T-helper 22 cell (primary cell): ENCODE measurements at regions not wholly inside any gene's neighbourhood (a gene's known extent, or its start where the extent isn't known, plus 50 kb on each side); places are given as distances from the start of the nearest gene placed in this dataset.

Experiments used
- DNase-seq: peaks from one replicate; pipeline ENCODE4 v3.0.0-alpha.2; 2020; ENCODE audit warnings: low read depth

DNA sequence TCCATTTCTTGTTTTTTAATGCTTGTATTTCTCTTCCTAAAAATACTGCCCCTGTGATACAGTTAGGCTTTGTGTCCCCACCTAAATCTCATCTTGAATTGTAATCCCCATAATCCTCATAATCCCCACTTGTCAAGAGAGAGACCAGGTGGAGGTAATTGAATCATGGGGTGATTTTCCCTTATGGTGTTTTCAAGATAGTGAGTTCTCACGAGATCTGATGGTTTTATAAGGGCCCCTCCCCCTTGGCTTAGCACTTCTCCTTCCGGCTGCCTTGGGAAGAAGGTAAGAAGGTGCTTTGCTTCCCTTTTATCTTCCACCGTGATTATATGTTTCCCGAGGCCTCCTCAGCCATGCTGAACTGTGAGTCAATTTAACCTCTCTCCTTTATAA lies 227.4 kb downstream of the MAN2A1 start:
- no peak for DNase-seq

DNA sequence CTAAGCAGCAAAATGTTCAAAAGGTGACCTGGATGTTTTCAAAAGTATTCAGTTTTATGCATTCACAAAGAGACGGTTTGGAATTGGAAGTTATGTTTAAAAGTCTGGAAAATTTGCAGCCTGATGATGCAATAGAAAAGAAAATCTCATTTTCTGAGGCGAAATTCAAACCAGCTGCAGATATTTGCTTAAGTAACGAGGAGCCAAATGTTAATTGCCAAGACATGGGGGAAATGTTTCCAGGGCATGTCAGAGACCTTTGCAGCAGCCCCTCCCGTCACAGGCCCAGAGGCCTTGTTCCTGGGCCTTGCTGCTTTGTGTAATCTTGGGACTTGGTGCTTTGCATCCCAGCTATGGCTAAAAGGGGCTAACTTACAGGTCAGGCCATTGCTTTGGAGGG lies 228.2 kb downstream of the MAN2A1 start:
- DNase-seq, result no peak

DNA sequence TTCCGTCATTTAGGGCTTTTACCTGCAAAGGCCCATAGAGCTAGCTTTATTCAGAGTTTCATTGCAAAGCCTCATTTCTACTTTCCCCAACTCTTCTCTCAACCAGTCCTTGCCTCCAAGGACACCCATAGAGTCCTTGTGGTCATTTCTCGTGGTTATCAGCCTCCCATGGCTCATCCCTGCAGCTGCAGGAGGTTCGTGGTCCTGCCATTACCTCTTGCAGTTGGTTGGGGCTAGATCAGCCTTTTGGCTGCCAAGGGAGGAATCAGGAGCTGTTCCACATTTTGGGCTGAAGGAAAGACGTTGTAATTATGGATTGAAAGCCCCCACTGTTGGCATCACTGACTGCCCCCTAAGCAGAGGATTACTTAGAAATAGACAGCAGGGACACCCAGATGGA lies 231.0 kb downstream of the MAN2A1 start:
- no peak for DNase-seq

DNA sequence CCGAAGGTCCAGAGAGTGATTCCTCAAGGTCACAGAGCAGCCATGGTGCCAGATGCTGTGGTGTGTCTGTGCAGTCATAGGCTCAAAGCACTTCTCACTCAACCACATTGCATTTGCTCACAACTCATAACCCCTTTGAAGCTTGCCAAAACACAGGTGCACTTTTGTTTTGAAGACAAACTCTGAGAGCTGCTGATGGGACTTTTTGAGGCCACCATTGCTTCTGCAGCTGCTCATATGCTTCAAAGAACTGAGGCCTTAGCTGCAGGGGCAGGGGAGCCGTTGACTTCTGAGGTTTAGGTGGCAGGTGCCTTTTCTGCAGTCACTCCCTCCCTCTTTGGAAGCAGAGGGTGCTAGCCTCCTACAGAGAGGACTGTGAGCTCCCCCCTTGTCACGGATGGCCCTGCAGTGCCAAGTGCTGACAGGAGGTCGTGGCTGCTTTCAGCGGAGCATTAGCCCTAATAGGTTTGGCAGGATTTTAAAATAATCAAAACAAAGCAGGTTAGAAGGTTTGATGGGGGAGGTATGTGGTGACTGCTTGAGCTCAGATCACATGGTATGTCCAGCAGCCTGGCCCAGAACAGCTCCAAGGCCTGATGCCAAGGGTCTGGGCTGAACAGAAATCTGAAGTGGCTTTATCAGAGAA lies 232.1 kb downstream of the MAN2A1 start:
- peak; percentile 11 for DNase-seq

DNA sequence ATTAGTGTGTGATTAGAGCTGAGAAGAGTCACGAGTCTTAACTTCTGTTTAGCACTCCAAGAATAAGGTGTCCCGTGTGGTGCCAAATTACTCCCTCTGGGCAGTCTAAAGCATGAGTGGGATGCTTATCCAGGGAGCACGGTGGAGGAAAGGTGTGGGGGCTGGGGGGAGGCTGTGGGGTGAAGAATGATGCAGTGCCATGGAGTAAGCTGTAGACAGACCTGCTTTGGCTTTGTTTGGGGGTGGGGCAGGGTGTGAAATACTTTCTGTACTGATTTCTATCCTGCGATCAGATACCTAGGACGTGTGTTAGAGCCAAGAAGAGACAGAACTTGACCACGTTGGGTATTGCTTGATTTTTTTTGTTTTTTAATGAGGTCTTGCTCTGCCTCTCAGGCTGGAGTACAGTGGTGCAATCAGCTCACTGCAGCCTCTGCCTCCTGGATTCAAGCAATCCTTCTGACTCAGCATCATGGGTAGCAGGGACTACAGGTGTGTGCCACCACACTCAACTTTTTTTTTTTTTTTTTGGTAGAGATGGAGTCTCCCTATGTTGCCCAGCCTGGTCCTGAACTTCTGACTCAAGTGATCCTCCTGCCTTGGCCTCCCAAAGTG lies 232.8 kb downstream of the MAN2A1 start:
- DNase-seq, result no peak

DNA sequence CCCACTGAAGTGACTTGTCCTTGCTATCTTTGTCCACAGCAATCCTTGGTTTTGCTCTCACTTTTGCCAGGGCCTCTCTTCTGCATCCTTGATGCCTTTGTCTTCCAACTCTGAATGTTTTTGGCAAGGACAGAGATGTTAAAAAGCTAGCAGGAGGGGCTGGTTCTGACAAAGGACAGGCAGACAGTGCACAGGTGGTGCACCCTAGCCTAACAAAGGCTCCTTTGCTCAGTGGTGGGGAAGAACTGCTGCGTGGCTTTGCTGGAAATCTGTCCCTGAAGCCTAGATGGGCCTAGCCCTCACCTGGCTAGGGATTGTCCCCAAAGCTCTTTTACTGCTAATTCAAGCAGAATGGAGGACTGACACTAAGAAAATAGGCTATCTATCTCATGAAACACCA lies 233.5 kb downstream of the MAN2A1 start:
- no peak for DNase-seq

DNA sequence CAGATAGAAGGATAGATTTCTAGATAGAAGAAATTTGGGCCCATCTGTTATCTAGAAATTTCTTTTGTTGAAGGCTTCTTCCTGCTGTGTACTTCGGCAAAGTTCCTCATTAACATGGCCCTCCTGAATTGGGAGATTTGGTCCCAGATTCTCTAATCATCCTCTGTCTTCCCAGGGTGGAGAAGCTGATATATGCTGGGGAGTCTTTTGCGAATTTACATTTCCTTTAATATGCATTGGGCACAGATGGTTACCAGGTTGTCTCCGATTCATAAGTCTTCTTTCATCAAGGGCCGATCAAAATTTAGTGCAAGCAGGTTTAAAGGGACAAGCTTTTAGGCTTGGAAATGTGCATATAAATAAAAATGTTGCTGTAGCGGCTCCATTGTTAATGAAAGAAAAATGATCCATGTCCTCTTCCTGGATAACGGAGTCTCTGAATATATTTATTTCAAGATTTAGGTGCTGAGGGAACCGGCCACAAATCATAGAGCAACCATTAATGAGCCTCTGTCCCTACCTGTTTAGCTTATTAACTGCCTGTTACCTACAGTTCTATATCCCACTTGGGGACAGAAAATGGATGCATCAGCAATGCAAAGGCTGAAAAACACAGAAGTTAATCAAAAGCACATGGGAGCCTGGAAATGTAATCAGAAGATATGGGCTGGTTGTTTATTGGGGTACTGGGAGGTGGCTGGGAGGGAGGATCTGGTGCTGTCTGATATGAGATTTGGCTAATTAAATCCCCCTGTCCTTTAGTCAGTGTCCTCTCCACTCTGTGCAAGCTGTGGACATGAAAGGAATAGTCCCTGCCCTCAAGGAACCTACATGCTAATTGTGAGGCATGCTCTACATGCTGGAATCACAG lies 234.7 kb downstream of the MAN2A1 start:
- DNase-seq, result no peak

DNA sequence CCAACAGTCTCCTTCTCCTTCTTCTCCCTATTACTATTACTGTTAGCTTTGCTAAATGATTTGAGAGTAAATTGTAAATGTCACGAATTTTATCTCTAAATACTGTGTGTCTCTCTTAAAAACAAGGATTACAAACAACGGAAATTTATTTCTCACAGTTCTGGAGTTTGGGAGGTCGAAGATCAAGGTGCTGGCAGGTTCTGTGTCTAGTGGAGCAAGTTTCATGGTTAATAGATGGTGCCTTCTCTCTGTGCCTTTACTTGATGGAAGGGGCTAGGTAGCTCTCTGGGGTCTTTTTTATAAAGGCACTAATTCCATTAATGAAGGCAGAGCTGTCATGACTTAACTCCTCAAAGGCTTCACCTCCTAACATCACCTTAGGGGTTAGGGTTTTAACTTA lies 237.9 kb downstream of the MAN2A1 start:
- DNase-seq, result no peak

DNA sequence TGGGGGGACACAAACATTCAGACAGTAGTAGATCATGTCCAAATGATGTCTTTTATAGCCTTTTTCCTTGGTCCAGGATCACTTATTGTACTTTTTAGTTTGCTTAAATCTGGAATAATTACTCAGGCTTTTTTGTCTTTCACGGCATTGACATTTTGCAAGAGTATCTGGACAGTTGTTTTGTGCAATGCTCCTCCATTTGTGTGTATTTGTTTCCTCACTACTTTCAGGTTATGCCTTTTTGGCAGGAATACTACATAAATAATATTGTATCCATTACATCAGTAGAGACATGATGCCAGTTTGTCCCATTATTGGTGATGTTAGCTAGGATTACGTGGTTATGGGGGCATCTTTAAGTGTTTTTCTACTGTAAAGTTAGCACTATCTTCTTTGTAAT lies 238.3 kb downstream of the MAN2A1 start:
- DNase-seq, result no peak

DNA sequence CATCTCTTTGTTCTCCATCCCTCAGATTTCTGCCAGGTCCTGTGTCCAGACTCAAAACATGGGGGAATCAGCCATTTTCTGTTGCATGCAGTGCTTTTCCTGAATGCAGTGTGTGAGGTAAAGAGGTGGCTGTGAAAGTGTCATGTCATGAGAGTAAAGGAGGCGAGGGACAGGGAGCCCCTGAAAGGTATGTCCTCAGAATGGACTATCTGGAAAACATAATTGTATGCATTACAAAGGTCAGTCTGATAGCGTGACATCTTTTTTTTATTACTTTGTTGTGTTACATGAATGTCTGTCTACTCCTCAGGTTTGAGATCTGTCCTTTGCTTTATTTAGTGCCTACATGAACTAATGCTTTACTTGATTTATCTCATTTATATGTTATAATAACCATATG lies 239.1 kb downstream of the MAN2A1 start:
- no peak for DNase-seq

DNA sequence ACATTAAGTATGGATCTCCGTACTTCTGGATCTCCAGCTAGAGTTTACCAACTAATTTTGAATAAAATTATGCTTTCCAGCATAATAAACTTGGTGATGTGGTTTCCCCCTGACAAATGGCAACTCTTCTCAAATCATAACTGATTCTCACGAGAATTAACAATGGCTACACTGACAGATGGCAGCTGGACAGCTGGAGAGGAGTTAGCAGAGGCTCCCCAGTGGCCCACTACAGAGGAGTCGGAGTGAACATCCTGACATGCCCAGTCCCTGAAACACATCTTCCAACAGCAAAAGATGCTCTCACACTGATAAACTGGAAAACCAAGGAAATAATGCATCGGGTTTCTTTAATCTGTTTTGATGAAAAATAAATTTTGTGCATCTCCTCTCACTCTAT lies 239.6 kb downstream of the MAN2A1 start:
- no peak for DNase-seq

DNA sequence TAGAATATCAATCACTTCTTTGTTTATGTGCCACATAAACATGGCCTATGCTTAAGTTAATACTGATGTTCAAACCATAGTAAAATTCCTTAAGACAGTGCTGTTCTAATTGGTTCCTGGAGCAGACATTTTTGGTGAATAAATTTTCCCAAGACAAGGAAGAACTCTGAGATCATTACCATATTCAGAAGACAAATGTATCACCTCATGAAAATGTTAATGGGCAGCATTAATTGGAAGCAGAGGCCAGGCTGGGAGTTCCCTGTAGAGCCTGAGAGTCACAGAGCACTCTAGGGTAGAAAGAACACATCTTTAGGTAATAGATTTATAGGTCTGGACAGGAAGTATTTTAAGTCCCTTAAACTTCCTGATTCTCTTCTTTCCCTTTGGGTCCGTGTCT lies 240.2 kb downstream of the MAN2A1 start:
- DNase-seq, result no peak

DNA sequence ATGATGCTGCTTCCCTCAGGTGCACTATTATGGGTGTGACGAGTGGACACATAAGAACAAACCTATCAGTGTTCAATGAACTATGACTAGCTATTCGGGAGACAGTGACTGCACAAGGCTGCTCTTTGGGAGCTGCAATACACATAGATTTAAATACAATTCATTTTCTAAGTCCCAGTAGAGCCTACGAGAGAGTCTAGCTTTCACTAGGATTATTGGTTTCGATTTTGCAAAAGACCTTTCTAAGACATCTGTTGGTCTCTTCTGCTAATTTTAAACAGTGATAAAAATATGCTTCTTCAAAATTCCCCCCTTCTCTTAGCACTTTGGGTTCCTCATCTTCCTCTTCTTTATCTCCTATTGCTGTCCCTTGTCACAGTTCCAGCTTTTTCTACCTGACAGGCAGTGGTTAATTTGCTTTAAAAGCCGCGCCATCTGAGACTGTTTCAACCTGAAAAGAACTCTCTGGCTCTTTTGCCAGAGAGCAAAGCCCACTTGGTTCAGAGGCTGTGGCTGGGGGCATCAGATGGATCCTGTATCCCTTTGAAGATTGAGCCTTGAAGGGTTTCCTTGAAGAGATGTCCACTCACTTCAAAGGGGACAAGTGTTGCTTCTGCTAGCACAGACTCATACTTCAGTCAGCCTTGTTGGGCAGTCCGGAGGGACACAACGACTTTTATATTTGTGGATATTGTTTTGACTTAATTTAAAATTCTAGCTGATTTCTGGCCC lies 241.5 kb downstream of the MAN2A1 start:
- no peak for DNase-seq

DNA sequence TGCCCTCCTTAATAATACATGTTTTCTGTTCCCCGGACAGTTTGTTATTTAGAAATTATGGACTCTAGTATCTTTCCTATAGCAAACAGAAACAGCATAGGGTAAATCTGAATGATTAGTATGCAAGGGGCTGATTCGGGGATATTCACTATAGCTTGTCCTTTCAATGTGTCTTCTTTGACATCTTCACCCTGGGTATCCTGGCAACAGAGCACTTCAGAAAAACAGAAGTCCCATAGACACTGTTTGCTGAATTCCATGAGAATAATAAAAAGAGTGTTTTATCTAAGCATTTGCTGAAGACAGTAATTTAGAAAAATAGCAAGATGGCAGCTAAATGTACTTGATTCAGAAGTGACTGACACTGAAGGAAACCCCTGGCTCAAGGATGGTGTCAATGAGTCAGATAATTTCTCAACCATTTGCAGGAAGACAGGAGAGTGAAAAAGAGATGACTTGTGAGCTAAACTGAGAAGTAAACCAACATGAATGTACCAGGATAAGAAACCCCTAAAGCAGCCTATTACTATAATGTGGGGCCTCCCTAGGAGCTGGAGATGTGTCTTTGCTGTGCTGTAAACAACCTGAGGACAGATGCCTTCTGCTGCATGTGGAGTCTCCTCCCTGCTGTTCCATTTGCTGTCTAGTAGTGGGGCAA lies 246.2 kb downstream of the MAN2A1 start:
- no peak for DNase-seq

DNA sequence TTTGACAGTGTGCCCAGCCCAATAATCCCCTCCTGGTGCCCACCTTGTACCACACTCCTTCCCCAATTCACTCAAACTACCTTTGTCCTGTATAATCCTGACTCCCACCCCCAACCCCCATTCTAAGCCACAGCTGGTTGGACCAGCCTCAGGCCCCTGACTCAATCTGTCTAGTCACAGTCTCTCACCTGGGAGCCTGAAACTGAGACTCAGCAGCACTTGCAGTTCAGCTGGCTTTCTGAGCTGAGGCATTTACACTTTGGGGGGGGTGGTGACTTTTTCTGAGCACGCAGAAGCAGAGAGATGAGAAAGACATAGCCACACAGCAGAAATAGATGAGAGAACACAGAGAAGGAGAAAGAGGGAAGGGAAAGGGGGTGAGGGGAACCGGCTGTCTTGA lies 247.3 kb downstream of the MAN2A1 start:
- DNase-seq, result no peak

DNA sequence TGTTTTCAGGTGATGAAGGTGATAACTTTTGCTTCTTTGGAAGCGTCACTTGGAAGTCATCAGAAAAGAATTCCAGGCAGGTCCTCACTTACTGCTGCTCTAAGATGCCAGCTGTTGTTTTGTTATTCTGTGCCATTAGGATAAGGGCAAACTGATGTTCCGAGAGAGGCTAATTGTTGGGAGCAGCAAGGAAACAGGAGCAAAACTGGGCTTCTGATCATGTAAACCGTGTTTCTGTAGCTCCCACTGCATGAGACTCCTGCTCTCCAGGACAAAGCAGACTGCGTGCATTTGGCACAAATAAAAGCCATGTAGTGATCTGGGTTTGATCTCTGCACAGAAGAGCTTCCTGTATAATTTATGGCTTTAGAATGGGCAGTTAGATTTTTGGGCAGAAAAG lies 248.2 kb downstream of the MAN2A1 start:
- DNase-seq, result no peak

DNA sequence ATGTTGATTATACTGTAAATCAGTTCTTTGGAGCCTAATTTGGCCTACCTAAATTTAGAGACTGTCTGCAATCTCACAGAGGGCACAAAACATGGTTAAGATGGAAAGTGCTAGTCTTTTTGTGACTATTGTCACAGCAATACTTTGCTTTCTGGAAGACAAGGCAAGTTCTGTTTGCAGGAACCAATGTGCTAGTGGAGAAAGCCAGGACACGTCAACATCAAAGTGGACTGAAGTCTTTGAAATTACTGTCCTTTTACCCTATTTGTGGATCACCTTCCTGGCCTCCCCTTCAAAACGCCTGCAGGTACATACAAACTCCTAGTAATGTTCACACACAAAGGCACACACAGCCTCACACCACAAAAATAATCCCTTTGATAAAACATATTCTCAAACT lies 248.7 kb downstream of the MAN2A1 start:
- no peak for DNase-seq

DNA sequence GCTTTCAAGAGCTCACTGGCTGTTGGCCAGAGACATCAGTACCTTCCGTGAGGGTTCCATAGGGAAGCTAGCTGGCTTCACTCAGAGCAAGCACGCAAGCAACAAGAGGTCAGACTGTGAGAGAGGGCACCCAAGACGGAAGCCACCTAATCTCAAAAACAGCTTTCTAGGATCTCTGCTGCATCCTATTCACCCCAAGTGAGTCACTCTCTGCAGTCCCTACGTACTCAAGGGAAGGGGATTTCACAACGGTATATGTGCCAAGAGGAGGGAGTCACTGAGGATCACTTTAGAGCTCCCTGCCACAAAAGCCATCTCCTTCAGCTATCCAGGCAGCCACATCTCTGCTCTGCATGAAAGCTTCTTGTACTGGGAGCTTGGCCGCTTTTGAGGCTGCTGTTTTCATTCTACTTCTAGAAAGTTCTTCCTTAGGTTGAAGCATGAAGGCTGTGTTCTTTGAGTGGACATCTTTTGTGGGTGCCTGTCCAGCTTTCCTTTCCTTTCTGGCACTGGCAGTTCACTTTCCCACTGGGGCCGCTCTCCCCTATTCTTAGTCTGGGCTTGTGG lies 249.5 kb downstream of the MAN2A1 start:
- DNase-seq, result no peak

DNA sequence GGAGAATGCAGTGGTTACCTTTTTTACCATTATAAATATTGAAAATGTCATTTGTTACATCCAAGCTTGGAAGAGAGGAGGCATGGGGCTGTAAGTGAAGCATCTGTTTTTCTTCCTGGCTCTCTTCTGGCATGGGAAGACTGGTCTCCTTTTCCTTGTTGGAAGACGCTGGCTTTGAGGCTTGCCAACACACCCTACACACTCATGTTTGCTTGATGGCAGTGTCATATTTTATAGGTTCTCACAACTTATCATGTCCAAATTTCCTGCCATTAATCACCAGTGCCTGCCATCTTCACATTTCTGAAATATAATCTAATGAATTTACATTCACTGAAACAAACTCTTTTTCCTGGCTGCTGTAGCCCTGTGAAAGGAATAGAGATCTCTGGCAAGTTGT lies 252.9 kb downstream of the MAN2A1 start:
- DNase-seq, result no peak

DNA sequence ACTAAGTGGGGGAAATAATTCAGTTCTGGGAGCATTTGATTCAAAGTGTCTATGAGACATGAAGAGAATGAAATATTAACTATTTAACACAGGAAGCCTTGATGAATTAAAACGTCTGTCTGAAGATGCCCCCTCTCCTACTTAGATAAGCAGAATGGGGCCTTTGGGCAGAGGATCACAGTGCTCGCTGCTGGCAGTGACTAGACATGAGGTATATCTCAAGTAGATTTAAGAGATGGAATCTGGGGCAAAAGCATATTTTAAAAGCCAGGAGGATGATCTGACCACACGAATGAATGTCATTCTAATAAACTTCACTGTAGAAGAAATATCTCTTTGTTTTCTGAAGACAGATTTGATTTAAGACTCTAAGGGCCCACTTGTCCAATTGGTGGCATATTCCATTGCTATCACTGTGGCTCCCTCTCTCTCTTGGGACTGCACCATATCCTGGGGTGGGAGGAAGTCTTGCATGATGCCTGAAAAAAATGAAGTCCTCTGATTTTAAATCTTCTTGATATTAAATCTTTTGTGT lies 254.0 kb downstream of the MAN2A1 start:
- no peak for DNase-seq

DNA sequence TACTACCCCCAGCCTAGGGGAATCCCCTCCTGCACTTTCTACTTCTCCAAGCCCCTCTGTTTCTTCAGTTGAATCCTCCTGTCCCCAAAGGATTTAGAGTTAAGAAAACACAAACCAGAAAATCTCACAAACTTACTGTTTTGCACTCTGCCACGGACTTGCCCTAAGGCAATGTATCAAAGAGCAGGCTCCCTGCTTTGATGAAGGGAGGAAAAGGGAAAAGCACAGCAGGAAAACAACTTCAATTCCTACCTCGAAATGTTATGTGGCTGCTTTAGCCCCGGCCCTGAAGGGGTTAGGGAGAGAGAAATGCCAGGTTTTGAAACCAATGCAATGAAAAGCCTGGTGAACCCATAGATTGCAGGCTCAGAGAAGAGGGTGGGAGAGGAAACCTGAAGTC lies 254.7 kb downstream of the MAN2A1 start:
- no peak for DNase-seq
